ENCODE measurements at regions not wholly inside any gene's neighbourhood (a gene's known extent, or its start where the extent isn't known, plus 50 kb on each side); places are given as distances from the start of the nearest gene placed in this dataset.

DNA sequence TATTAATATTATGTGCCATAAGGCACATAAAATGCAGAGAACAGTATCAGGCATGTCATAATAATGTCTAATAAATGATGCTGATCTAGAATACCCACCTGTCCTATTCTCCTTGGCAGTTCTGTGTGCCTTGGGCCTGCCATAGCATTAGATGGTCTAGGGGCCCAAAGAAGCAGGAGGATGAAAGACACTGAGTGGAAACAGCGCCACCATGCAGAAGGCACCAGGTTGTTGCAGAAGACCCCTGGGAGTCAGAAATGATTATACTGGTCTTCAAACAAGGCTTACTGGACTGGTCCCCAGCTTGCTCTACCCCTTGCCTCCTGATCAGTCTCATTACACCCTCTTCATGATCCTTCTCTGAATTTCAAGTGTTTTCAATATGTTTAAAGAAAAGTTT is 353.3 kb downstream of the GRIN2B start:
- TF ChIP-seq, protein P1, sequence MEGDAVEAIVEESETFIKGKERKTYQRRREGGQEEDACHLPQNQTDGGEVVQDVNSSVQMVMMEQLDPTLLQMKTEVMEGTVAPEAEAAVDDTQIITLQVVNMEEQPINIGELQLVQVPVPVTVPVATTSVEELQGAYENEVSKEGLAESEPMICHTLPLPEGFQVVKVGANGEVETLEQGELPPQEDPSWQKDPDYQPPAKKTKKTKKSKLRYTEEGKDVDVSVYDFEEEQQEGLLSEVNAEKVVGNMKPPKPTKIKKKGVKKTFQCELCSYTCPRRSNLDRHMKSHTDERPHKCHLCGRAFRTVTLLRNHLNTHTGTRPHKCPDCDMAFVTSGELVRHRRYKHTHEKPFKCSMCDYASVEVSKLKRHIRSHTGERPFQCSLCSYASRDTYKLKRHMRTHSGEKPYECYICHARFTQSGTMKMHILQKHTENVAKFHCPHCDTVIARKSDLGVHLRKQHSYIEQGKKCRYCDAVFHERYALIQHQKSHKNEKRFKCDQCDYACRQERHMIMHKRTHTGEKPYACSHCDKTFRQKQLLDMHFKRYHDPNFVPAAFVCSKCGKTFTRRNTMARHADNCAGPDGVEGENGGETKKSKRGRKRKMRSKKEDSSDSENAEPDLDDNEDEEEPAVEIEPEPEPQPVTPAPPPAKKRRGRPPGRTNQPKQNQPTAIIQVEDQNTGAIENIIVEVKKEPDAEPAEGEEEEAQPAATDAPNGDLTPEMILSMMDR (conservative IDR thresholded peaks at IDR 0.05; ENCODE audit: low read depth, low read length), result no peak
- TF ChIP-seq POLR2A (IDR thresholded peaks at IDR 0.05; ENCODE audit: low read depth, low read length), result no peak
- TF ChIP-seq RAD21 (IDR thresholded peaks at IDR 0.05; ENCODE audit: low read length), result no peak
- TF ChIP-seq CHD1 (IDR thresholded peaks at IDR 0.05; ENCODE audit: low read depth, low read length), result no peak
- no peak for TF ChIP-seq FOS (IDR thresholded peaks at IDR 0.05; ENCODE audit: low read depth, low read length)
- TF ChIP-seq SMC3 (IDR thresholded peaks at IDR 0.05; ENCODE audit: low read depth, low read length), result no peak
- TF ChIP-seq, protein P2, sequence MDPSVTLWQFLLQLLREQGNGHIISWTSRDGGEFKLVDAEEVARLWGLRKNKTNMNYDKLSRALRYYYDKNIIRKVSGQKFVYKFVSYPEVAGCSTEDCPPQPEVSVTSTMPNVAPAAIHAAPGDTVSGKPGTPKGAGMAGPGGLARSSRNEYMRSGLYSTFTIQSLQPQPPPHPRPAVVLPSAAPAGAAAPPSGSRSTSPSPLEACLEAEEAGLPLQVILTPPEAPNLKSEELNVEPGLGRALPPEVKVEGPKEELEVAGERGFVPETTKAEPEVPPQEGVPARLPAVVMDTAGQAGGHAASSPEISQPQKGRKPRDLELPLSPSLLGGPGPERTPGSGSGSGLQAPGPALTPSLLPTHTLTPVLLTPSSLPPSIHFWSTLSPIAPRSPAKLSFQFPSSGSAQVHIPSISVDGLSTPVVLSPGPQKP (IDR thresholded peaks at IDR 0.05; ENCODE audit: borderline replicate concordance, low read depth, low read length), result no peak
- TF ChIP-seq RCOR1 (IDR thresholded peaks at IDR 0.05; ENCODE audit: insufficient replicate concordance, low read length), result no peak

Measured in IMR-90 (cell line).